IMR-90 (cell line): ENCODE measurements at regions not wholly inside any gene's neighbourhood (a gene's known extent, or its start where the extent isn't known, plus 50 kb on each side); places are given as distances from the start of the nearest gene placed in this dataset.

Experiments
- ATAC-seq: fragments of 200-7000 bp; cut with Tn5 transposase; 2 replicates; pipeline ENCODE4 v1.9.1; 2020; ENCODE audit warnings: low read depth, mild to moderate bottlenecking, moderate library complexity
- BruUV-seq: library from RNA; stranded (reverse); fragments of 400-500 nt; replicated peaks from 2 replicates; lab custom pipeline; 2021; lab: Mats Ljungman, UMichigan
- CTCF ChIA-PET: fragments of 300-600 bp; formaldehyde crosslinking; extraction: SDS; loops from one replicate; lab custom pipeline; 2021; ENCODE audit warnings: antibody characterized with exemption; lab: Yijun Ruan, JAX
- POLR2A ChIA-PET: fragments of 300-600 bp; sonication (Branson Sonifier 250); formaldehyde crosslinking; loops from one replicate; lab custom pipeline; 2022; ENCODE audit warnings: antibody characterized with exemption; ENCODE audit not compliant: unreplicated experiment; lab: Charles Lee
- DNase-seq: peaks from one replicate; pipeline ENCODE4 v3.0.0; 2013
- H2AFZ ChIP-seq: replicated peaks from 2 replicates; pipeline ENCODE3; 2013; ENCODE audit warnings: low read length, mild to moderate bottlenecking; ENCODE audit not compliant: poor library complexity
- H2AK5ac ChIP-seq: 2 replicates; pipeline ENCODE4 v1.6.1; 2013; ENCODE audit warnings: low read depth, low read length, inconsistent platforms
- H2AK9ac ChIP-seq: replicated peaks from 2 replicates; pipeline ENCODE3; 2013; ENCODE audit warnings: mild to moderate bottlenecking, low read depth, low read length, moderate library complexity; ENCODE audit not compliant: poor library complexity
- H2BK120ac ChIP-seq: 2 replicates; pipeline ENCODE4 v1.6.1; 2013; ENCODE audit warnings: low read depth, low read length, inconsistent platforms
- H2BK15ac ChIP-seq: 3 replicates; pipeline ENCODE4 v1.6.1; 2013; ENCODE audit warnings: low read depth, low read length, inconsistent platforms
- H2BK20ac ChIP-seq: 2 replicates; pipeline ENCODE4 v1.6.1; 2013; ENCODE audit warnings: low read depth, mild to moderate bottlenecking, inconsistent platforms, low read length, moderate library complexity
- H2BK5ac ChIP-seq: 2 replicates; pipeline ENCODE4 v1.6.1; 2013; ENCODE audit warnings: mild to moderate bottlenecking, low read depth, low read length, inconsistent platforms; ENCODE audit not compliant: poor library complexity, severe bottlenecking
- H3K14ac ChIP-seq: replicated peaks from 2 replicates; pipeline ENCODE4 v1.6.1; 2013; ENCODE audit warnings: low read depth, low read length, inconsistent platforms
- H3K18ac ChIP-seq: 2 replicates; pipeline ENCODE4 v1.6.1; 2013; ENCODE audit warnings: low read depth, low read length, control low read depth
- H3K23ac ChIP-seq: 2 replicates; pipeline ENCODE4 v1.6.1; 2013; ENCODE audit warnings: low read depth, low read length, inconsistent platforms
- H3K27ac ChIP-seq: 2 replicates; pipeline ENCODE4 v1.5.1; 2013; ENCODE audit warnings: mild to moderate bottlenecking, control low read depth, low read length; ENCODE audit not compliant: insufficient read depth
- H3K27me3 ChIP-seq: 2 replicates; pipeline ENCODE4 v1.6.1; 2013; ENCODE audit warnings: low read length; ENCODE audit not compliant: control insufficient read depth, insufficient read depth
- H3K36me3 ChIP-seq: 2 replicates; pipeline ENCODE4 v1.6.1; 2013; ENCODE audit warnings: low read length, mixed read lengths; ENCODE audit not compliant: control insufficient read depth, insufficient read depth
- H3K4ac ChIP-seq: 2 replicates; pipeline ENCODE4 v1.6.1; 2013; ENCODE audit warnings: low read depth, low read length, inconsistent platforms
- H3K4me1 ChIP-seq: 2 replicates; pipeline ENCODE4 v1.6.1; 2013; ENCODE audit warnings: low read length, mixed read lengths; ENCODE audit not compliant: control insufficient read depth, insufficient read depth
- H3K4me2 ChIP-seq: 2 replicates; pipeline ENCODE4 v1.6.1; 2013; ENCODE audit warnings: low read depth, mild to moderate bottlenecking, control low read depth, low read length, moderate library complexity
- H3K4me3 ChIP-seq: 2 replicates; pipeline ENCODE4 v1.5.1; 2013; ENCODE audit warnings: low read depth, mild to moderate bottlenecking, control low read depth, low read length, moderate library complexity; ENCODE audit not compliant: insufficient read depth
- H3K56ac ChIP-seq: 2 replicates; pipeline ENCODE4 v1.6.1; 2013; ENCODE audit warnings: low read length, inconsistent platforms; ENCODE audit not compliant: insufficient read depth; ENCODE audit errors: extremely low read depth
- H3K79me1 ChIP-seq, 2 experiments: 2 replicates each; pipeline ENCODE4 v1.6.1; 2013; ENCODE audit warnings: low read length in 2 of 2, inconsistent platforms in 1 of 2, low read depth in 1 of 2
- H3K9ac ChIP-seq: 2 replicates; pipeline ENCODE4 v1.6.1; 2013; ENCODE audit warnings: low read depth, low read length, control low read depth
- H3K9me1 ChIP-seq: 2 replicates; pipeline ENCODE4 v1.6.1; 2013; ENCODE audit warnings: low read length, inconsistent platforms; ENCODE audit not compliant: insufficient read depth
- H3K9me3 ChIP-seq: 2 replicates; pipeline ENCODE4 v1.6.1; 2013; ENCODE audit warnings: low read length; ENCODE audit not compliant: control insufficient read depth, insufficient read depth
- H4K20me1 ChIP-seq: 2 replicates; pipeline ENCODE4 v1.6.1; 2013; ENCODE audit warnings: low read length, inconsistent platforms; ENCODE audit not compliant: insufficient read depth
- H4K5ac ChIP-seq: 2 replicates; pipeline ENCODE4 v1.6.1; 2013; ENCODE audit warnings: mild to moderate bottlenecking, low read depth, low read length, control low read depth
- H4K8ac ChIP-seq, 2 experiments: 2 replicates each; pipeline ENCODE4 v1.6.1; 2013; ENCODE audit warnings: low read depth in 2 of 2, low read length in 2 of 2, control low read depth in 1 of 2, inconsistent platforms in 1 of 2
- H4K91ac ChIP-seq: 2 replicates; pipeline ENCODE4 v1.6.1; 2013; ENCODE audit warnings: low read depth, low read length, inconsistent platforms; ENCODE audit not compliant: insufficient read depth
- BHLHE40 ChIP-seq: fragments of 150-350 bp; IDR thresholded peaks from 2 replicates; pipeline ENCODE4 v1.6.1; 2016; ENCODE audit warnings: mild to moderate bottlenecking, low read depth, low read length
- CEBPB ChIP-seq: IDR thresholded peaks from 2 replicates; pipeline ENCODE4 v1.6.1; 2012; ENCODE audit warnings: low read depth, low read length, improper control_type of control experiment
- CHD1 ChIP-seq: IDR thresholded peaks from 2 replicates; pipeline ENCODE4 v1.6.1; 2012; ENCODE audit warnings: low read depth, low read length, improper control_type of control experiment
- CTCF ChIP-seq: conservative IDR thresholded peaks from 2 replicates; pipeline ENCODE4 v1.5.1; 2012; ENCODE audit warnings: mild to moderate bottlenecking, low read depth, low read length, improper control_type of control experiment
- ELK1 ChIP-seq: fragments of 150-350 bp; IDR thresholded peaks from 2 replicates; pipeline ENCODE4 v1.6.1; 2016; ENCODE audit warnings: low read depth, mild to moderate bottlenecking, low read length, moderate library complexity, borderline replicate concordance
- FOS ChIP-seq: fragments of 150-350 bp; IDR thresholded peaks from 2 replicates; pipeline ENCODE4 v1.6.1; 2016; ENCODE audit warnings: low read depth, low read length
- MAFK ChIP-seq: IDR thresholded peaks from 2 replicates; pipeline ENCODE4 v1.6.1; 2012; ENCODE audit warnings: low read depth, low read length, improper control_type of control experiment
- MAZ ChIP-seq: IDR thresholded peaks from 2 replicates; pipeline ENCODE4 v1.6.1; 2012; ENCODE audit warnings: low read depth, mild to moderate bottlenecking, low read length, improper control_type of control experiment, moderate library complexity, borderline replicate concordance
- MXI1 ChIP-seq: IDR thresholded peaks from 2 replicates; pipeline ENCODE4 v1.6.1; 2012; ENCODE audit warnings: low read depth, mild to moderate bottlenecking, low read length, moderate library complexity, borderline replicate concordance
- NFE2L2 ChIP-seq: fragments of 150-350 bp; IDR thresholded peaks from 2 replicates; pipeline ENCODE4 v1.6.1; 2016; ENCODE audit warnings: low read depth, mild to moderate bottlenecking, low read length
- POLR2A ChIP-seq: IDR thresholded peaks from 2 replicates; pipeline ENCODE4 v1.6.1; 2012; ENCODE audit warnings: mild to moderate bottlenecking, low read depth, low read length
- RAD21 ChIP-seq: IDR thresholded peaks from 2 replicates; pipeline ENCODE4 v1.6.1; 2012; ENCODE audit warnings: low read length, improper control_type of control experiment
- RCOR1 ChIP-seq: IDR thresholded peaks from 2 replicates; pipeline ENCODE4 v1.6.1; 2012; ENCODE audit warnings: mild to moderate bottlenecking, low read length, improper control_type of control experiment; ENCODE audit not compliant: insufficient replicate concordance
- RFX5 ChIP-seq: IDR thresholded peaks from 2 replicates; pipeline ENCODE4 v1.8.0; 2012; ENCODE audit warnings: low read depth, mild to moderate bottlenecking, low read length, moderate library complexity
- SMC3 ChIP-seq: fragments of 150-350 bp; IDR thresholded peaks from 2 replicates; pipeline ENCODE4 v1.6.1; 2016; ENCODE audit warnings: low read depth, mild to moderate bottlenecking, antibody characterized with exemption, low read length, moderate library complexity
- WGBS, 2 experiments: methylation state at CpG; one replicate each; pipeline versions ENCODE4 v1.1.5 to v1.1.7; 2013; ENCODE audit warnings: missing lambda C conversion rate in 2 of 2; ENCODE audit not compliant: insufficient read length in 1 of 2; ENCODE audit errors: extremely low coverage in 2 of 2; 5-methylcytosine and 5-hydroxymethylcytosine counted together
- dilution Hi-C: fragments of 300-500 bp; cut with HindIII; formaldehyde crosslinking; loops from one replicate; pipeline ENCODE4 v1.14.3; 2018; ENCODE audit warnings: low sequenced_read_pairs; ENCODE audit not compliant: unreplicated experiment
- in situ Hi-C: fragments of 300-500 bp; cut with MboI; formaldehyde crosslinking; loops from 3 replicates; pipeline ENCODE4 v1.14.3; 2019; ENCODE audit warnings: low sequenced_read_pairs, inconsistent platforms, mixed read lengths
- intact Hi-C: fragments of 100-400 bp; cut with micrococcal nuclease; formaldehyde crosslinking; loops from 2 replicates; pipeline ENCODE4 v1.10.0; 2022
- TF ChIP-seq, protein P1 (sequence below): fragments of 150-350 bp; IDR thresholded peaks from 2 replicates; pipeline ENCODE4 v1.6.1; 2017; ENCODE audit warnings: mild to moderate bottlenecking, antibody characterized with exemption, low read length, low read depth

GRCh38 chr4:27215220-27215826, 354.7 kb downstream of the STIM2 start:
- Histone ChIP-seq H4K20me1 (no peaks in the 10 kb centered on the region), H3K9ac (no peak overlapping the region), H3K4me2 (no peak overlapping the region), H3K9me1 (no peaks in the 10 kb centered on the region), H2BK120ac (no peak overlapping the region), H3K36me3 (no peaks in the 10 kb centered on the region), H3K79me1 (no peaks in the 10 kb centered on the region), H2AK9ac (no peak overlapping the region), H2AK5ac (no peak overlapping the region), H4K91ac (no peak overlapping the region), H4K8ac (no peak overlapping the region), H2BK20ac (no peak overlapping the region), H3K27ac (no peak overlapping the region), H3K9me3 (0 out of 2 replicates have a peak, but pooled peaks cover 3% of the 10 kb centered on the region), H2AFZ (no peak overlapping the region), H3K56ac (no peak overlapping the region), H4K5ac (no peak overlapping the region), H2BK15ac (no peak overlapping the region), H3K27me3 (no peaks in the 10 kb centered on the region), H3K23ac (no peak overlapping the region), H3K14ac (no peak overlapping the region), H2BK5ac (no peak overlapping the region), H3K18ac (no peak overlapping the region), H3K4me3 (no peak overlapping the region), H3K4me1 (no peaks in the 10 kb centered on the region), H3K4ac (no peak overlapping the region)
- POLR2A ChIA-PET = no interaction called here
- BruUV-seq = no TSS peak
- in situ Hi-C loops = no loop called here
- TF ChIP-seq ELK1 (no peak), BHLHE40 (no peak), MXI1 (no peak), POLR2A (no peak), RAD21 (no peak), NFE2L2 (no peak), RFX5 (no peak), CHD1 (no peak), CTCF (no peak), MAZ (no peak), SMC3 (no peak), MAFK (no peak), CEBPB (no peak), RCOR1 (no peak), FOS (no peak)
- TF ChIP-seq, protein P1, sequence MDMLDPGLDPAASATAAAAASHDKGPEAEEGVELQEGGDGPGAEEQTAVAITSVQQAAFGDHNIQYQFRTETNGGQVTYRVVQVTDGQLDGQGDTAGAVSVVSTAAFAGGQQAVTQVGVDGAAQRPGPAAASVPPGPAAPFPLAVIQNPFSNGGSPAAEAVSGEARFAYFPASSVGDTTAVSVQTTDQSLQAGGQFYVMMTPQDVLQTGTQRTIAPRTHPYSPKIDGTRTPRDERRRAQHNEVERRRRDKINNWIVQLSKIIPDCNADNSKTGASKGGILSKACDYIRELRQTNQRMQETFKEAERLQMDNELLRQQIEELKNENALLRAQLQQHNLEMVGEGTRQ = no peak
- ATAC-seq = no peak
- intact Hi-C loops = no loop called here
- no peak for DNase-seq
- dilution Hi-C loops = no loop called here
- CTCF ChIA-PET = no interaction called here
- no CpG with 5 or more reads among the region's 4 CpGs for WGBS, 2 experiments
